B cell (primary cell): ENCODE measurements at regions not wholly inside any gene's neighbourhood (a gene's known extent, or its start where the extent isn't known, plus 50 kb on each side); places are given as distances from the start of the nearest gene placed in this dataset.

Experiments
- ATAC-seq: fragments of 200-7000 bp; cut with Tn5 transposase; one replicate; pipeline ENCODE4 v1.10.0; 2021; ENCODE audit warnings: low read depth, mild to moderate bottlenecking, moderate number of reproducible peaks, moderate library complexity
- CTCF ChIA-PET: fragments of 350-600 bp; sonication (Branson Sonifier 250); formaldehyde crosslinking; loops from one replicate; lab custom pipeline; 2021; ENCODE audit warnings: antibody characterized with exemption, inconsistent platforms; lab: Charles Lee
- POLR2A ChIA-PET: fragments of 350-600 bp; sonication (Branson Sonifier 250); formaldehyde crosslinking; loops from one replicate; lab custom pipeline; 2021; ENCODE audit warnings: antibody characterized with exemption; lab: Charles Lee
- DNase-seq: peaks from one replicate; pipeline ENCODE4 v3.0.0; 2013
- H2AFZ ChIP-seq: 2 replicates; pipeline ENCODE4 v1.6.1; 2012; ENCODE audit warnings: mild to moderate bottlenecking, low read depth, low read length; ENCODE audit not compliant: insufficient read depth, poor library complexity, severe bottlenecking
- H3K27ac ChIP-seq, 2 donors: 1 replicate in 1 of 2; 2 replicates in 1 of 2; pipeline ENCODE4 v1.5.1; 2012 to 2013; ENCODE audit warnings: low read length in 2 of 2, mild to moderate bottlenecking in 2 of 2, moderate library complexity in 1 of 2
- H3K27me3 ChIP-seq, 4 experiments: fragments of 200-600 bp in 1 of 4; sonication (generic) in 1 of 4; replicated peaks in 1 of 4; 1 replicate in 2 of 4; 2 replicates in 2 of 4; pipeline versions ENCODE4 v1.6.1 to v1.7.0; 2013 to 2016; ENCODE audit warnings: low read length in 3 of 4, mild to moderate bottlenecking in 2 of 4, mixed read lengths in 1 of 4, moderate library complexity in 1 of 4; ENCODE audit not compliant: insufficient read depth in 4 of 4, control insufficient read depth in 3 of 4; ENCODE audit errors: control extremely low read depth in 1 of 4
- H3K36me3 ChIP-seq, 2 experiments: replicated peaks in 1 of 2; 1 replicate in 1 of 2; 2 replicates in 1 of 2; pipeline versions ENCODE4 v1.6.1 to v1.7.1; 2013; ENCODE audit warnings: low read length in 1 of 2; ENCODE audit not compliant: insufficient read depth in 2 of 2, control insufficient read depth in 1 of 2; ENCODE audit errors: control extremely low read depth in 1 of 2, extremely low read depth in 1 of 2
- H3K4me1 ChIP-seq, 2 donors: fragments of 200-600 bp in 1 of 2; sonication (generic) in 1 of 2; 1 replicate in 1 of 2; 2 replicates in 1 of 2; pipeline versions ENCODE4 v1.5.1 to v1.6.1; 2013 to 2017; ENCODE audit warnings: low read length in 2 of 2; ENCODE audit not compliant: control insufficient read depth in 2 of 2, insufficient read depth in 2 of 2
- H3K4me2 ChIP-seq: replicated peaks from 2 replicates; pipeline ENCODE3; 2012; ENCODE audit warnings: mild to moderate bottlenecking, low read depth, low read length; ENCODE audit not compliant: poor library complexity, severe bottlenecking
- H3K4me3 ChIP-seq, 5 experiments: fragments of 200-600 bp in 1 of 5; sonication (generic) in 1 of 5; 1 replicate in 3 of 5; 2 replicates in 2 of 5; pipeline versions ENCODE4 v1.5.1 to v1.7.0; 2011 to 2016; ENCODE audit warnings: low read length in 4 of 5, mild to moderate bottlenecking in 4 of 5, low read depth in 2 of 5, control low read depth in 1 of 5, moderate library complexity in 1 of 5; ENCODE audit not compliant: insufficient read depth in 1 of 5; ENCODE audit errors: control extremely low read depth in 1 of 5, extremely low read depth in 1 of 5
- H3K79me2 ChIP-seq: fragments of 200-600 bp; sonication (generic); one replicate; pipeline ENCODE4 v1.6.0; 2016; ENCODE audit warnings: low read length; ENCODE audit not compliant: control insufficient read depth, insufficient read depth
- H3K9ac ChIP-seq: fragments of 200-600 bp; sonication (generic); 2 replicates; pipeline ENCODE4 v1.6.1; 2017; ENCODE audit warnings: mild to moderate bottlenecking, low read length, moderate library complexity
- H3K9me3 ChIP-seq, 3 donors: one replicate each; pipeline versions ENCODE4 v1.6.1 to v1.7.1; 2013; ENCODE audit warnings: low read length in 2 of 3; ENCODE audit not compliant: control insufficient read depth in 2 of 3, insufficient read depth in 1 of 3; ENCODE audit errors: control extremely low read depth in 1 of 3
- H4K20me1 ChIP-seq: 2 replicates; pipeline ENCODE4 v1.6.0; 2012; ENCODE audit warnings: mild to moderate bottlenecking, low read length; ENCODE audit not compliant: insufficient read depth, control insufficient read depth, poor library complexity, severe bottlenecking
- H3K27ac Mint-ChIP-seq: one replicate; pipeline ENCODE4 v1.8.0; 2021; ENCODE audit warnings: mixed read lengths
- H3K27me3 Mint-ChIP-seq: one replicate; pipeline ENCODE4 v1.8.0; 2021; ENCODE audit warnings: mixed read lengths
- H3K4me1 Mint-ChIP-seq: one replicate; pipeline ENCODE4 v1.8.0; 2021; ENCODE audit warnings: mixed read lengths
- H3K4me3 Mint-ChIP-seq: one replicate; pipeline ENCODE4 v1.8.0; 2021; ENCODE audit warnings: mixed read lengths
- H3K9me3 Mint-ChIP-seq: one replicate; pipeline ENCODE4 v1.8.0; 2022; ENCODE audit warnings: mixed read lengths; ENCODE audit not compliant: insufficient read depth
- CTCF ChIP-seq: fragments of 200-600 bp; IDR thresholded peaks from one replicate; pipeline ENCODE4 v1.8.0; 2022; ENCODE audit warnings: antibody characterized with exemption, mild to moderate bottlenecking
- EZH2 ChIP-seq: IDR thresholded peaks from 2 replicates; pipeline ENCODE4 v1.6.1; 2012; ENCODE audit warnings: borderline replicate concordance, low read depth, mild to moderate bottlenecking, moderate library complexity, low read length; ENCODE audit not compliant: insufficient read depth, poor library complexity, severe bottlenecking
- WGBS: methylation state at CpG from one replicate; pipeline ENCODE4 v1.1.5; 2013; ENCODE audit warnings: missing lambda C conversion rate; ENCODE audit not compliant: insufficient coverage; 5-methylcytosine and 5-hydroxymethylcytosine counted together
- intact Hi-C: fragments of 100-400 bp; cut with micrococcal nuclease; formaldehyde crosslinking; loops from one replicate; pipeline ENCODE4 v1.10.0; 2022

DNA sequence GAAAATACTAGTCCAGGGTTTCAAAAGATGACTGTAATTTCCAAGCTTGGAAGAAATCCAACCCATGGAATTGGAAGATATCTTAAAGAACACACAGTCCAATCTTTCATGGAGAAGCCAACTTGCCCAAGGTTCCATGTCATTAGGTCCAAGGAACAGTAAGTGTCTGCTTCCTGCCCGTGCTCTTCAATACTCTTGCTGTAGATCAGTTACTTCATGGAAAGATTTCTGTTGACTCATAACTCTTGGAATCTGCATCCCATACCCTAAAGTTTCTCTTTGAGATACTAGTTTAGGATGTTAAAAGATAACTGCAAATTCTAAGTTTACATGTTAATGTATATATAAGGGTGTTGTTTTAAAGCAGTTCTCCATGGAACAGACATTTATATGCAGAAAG is 127.9 kb upstream of the SLC13A1 start:
- intact Hi-C loops, result no loop called here
- ChIA-PET CTCF (no interaction called here), POLR2A (no interaction called here)
- no CpG with 5 or more reads among the region's 1 CpG for WGBS
- H3K4me3 ChIP-seq, result no peak overlapping the region
- H3K4me3 Mint-ChIP-seq, result no peak overlapping the region
- peaks cover 0 to 11% (median 4%) of the 10 kb centered on the region in 3 donors for H3K9me3 ChIP-seq
- no peaks in the 10 kb centered on the region for H3K27me3 Mint-ChIP-seq
- no peak for DNase-seq
- no peak overlapping the region for H3K4me2 ChIP-seq
- H3K27ac ChIP-seq, result no peak overlapping the region
- no peak overlapping the region for H3K27ac Mint-ChIP-seq
- H3K79me2 ChIP-seq, result no peaks in the 10 kb centered on the region
- H3K4me1 Mint-ChIP-seq, result no peaks in the 10 kb centered on the region
- H2AFZ ChIP-seq, result no peak overlapping the region
- ATAC-seq, result no peak
- H4K20me1 ChIP-seq, result no peaks in the 10 kb centered on the region
- H3K27me3 ChIP-seq, result no peaks in the 10 kb centered on the region
- H3K4me1 ChIP-seq, result no peaks in the 10 kb centered on the region
- peaks cover 4% of the 10 kb centered on the region for H3K9me3 Mint-ChIP-seq
- no peak for TF ChIP-seq EZH2
- no peak for TF ChIP-seq CTCF
- no peak overlapping the region for H3K9ac ChIP-seq
- no peaks in the 10 kb centered on the region for H3K36me3 ChIP-seq

GRCh38 chr7:123324283-123324682 is 124.5 kb upstream of the SLC13A1 start:
- ChIA-PET POLR2A (no interaction called here), CTCF (no interaction called here)
- H3K27ac ChIP-seq, result no peak overlapping the region
- peaks cover 4% of the 10 kb centered on the region for H3K9me3 Mint-ChIP-seq
- ATAC-seq, result no peak
- H3K4me1 Mint-ChIP-seq, result no peaks in the 10 kb centered on the region
- no peaks in the 10 kb centered on the region for H3K4me1 ChIP-seq
- no peaks in the 10 kb centered on the region for H3K27me3 ChIP-seq
- H3K4me3 Mint-ChIP-seq, result no peak overlapping the region
- no peak overlapping the region for H3K27ac Mint-ChIP-seq
- TF ChIP-seq EZH2, result no peak
- TF ChIP-seq CTCF, result no peak
- no peak overlapping the region for H3K9ac ChIP-seq
- peaks cover 0 to 6% (median 0%) of the 10 kb centered on the region in 3 donors for H3K9me3 ChIP-seq
- no peak overlapping the region for H3K4me2 ChIP-seq
- no peak for DNase-seq
- no peaks in the 10 kb centered on the region for H3K27me3 Mint-ChIP-seq
- no peaks in the 10 kb centered on the region for H3K36me3 ChIP-seq
- no peaks in the 10 kb centered on the region for H3K79me2 ChIP-seq
- WGBS, result 59% methylated on average over 2 of the region's 2 CpGs
- H2AFZ ChIP-seq, result no peak overlapping the region
- no peak overlapping the region for H3K4me3 ChIP-seq
- no peaks in the 10 kb centered on the region for H4K20me1 ChIP-seq
- intact Hi-C loops, result no loop called here
